ENCODE measurements at regions not wholly inside any gene's neighbourhood (a gene's known extent, or its start where the extent isn't known, plus 50 kb on each side); places are given as distances from the start of the nearest gene placed in this dataset.

DNA sequence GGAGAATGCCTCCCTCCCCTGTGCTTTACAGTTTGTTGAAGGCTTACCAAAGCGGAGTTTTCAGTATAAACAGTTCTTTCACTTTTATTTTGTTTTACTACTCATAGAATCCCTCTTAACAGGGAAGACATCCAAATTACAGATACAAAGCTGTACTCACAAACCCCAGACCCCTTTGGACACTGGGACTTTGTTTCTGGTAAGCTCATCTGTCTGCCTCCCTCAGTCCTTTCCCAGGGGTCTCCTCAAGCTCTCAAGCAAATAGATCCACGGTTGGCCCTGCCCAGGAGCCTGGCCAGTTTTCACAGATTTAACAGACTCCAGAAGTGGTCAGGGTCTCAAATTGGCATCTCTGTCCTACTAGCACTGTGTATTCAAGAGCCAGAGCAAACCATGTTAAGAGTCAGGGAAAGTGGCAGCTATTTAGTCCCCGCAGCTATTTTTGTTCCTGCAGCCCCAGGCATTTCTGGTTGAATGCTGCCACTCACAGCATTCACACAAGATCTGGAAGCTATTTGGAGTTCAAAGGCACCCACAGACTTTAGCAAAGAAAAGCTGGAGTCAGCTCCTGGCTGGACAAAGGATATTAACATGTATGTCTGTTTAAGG, 54.2 kb downstream of the TMEM100 start:
- H3K36me3 ChIP-seq (ENCODE audit: insufficient read depth, low read length), result no peaks in the 10 kb centered on the region
- no peaks in the 10 kb centered on the region for H3K4me1 ChIP-seq (ENCODE audit: control insufficient read depth, insufficient read depth, low read length, unreplicated experiment)
- H3K27me3 ChIP-seq (ENCODE audit: insufficient read depth, low read length), result peaks cover 55% of the 10 kb centered on the region
- H3K27ac ChIP-seq (ENCODE audit: low read depth, low read length), result no peak overlapping the region
- no peak overlapping the region for H3K4me3 ChIP-seq (ENCODE audit: low read depth, low read length)
- H3K79me2 ChIP-seq (ENCODE audit: control insufficient read depth, insufficient read depth, low read length, unreplicated experiment), result no peaks in the 10 kb centered on the region
- H2AFZ ChIP-seq (ENCODE audit: low read length, unreplicated experiment), result no peak overlapping the region

DNA sequence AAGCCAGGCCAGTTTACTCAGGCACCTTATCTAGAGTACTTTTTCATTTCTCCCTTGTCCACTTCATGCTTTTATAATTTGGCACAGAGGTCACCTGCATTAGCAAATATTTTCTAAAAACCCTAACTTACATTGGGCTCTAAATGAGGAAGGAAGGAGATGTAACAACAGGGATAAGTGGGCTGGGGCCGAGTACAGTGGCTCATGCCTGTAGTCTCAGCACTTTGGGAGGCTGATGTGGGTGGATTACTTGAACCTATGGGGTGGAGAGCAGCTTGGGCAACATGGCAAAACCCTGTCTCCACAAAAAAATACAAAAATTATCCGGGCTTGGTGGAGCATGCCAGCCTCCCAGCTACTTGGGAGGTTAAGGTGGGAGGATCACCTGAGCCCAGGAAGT, 55.9 kb downstream of the TMEM100 start:
- Histone ChIP-seq H3K4me3 (ENCODE audit: low read depth, low read length) (no peak overlapping the region), H3K27ac (ENCODE audit: low read depth, low read length) (no peak overlapping the region), H3K36me3 (ENCODE audit: insufficient read depth, low read length) (no peaks in the 10 kb centered on the region), H3K79me2 (ENCODE audit: control insufficient read depth, insufficient read depth, low read length, unreplicated experiment) (no peaks in the 10 kb centered on the region), H3K27me3 (ENCODE audit: insufficient read depth, low read length) (peaks cover 55% of the 10 kb centered on the region), H3K4me1 (ENCODE audit: control insufficient read depth, insufficient read depth, low read length, unreplicated experiment) (no peaks in the 10 kb centered on the region), H2AFZ (ENCODE audit: low read length, unreplicated experiment) (no peak overlapping the region)

DNA sequence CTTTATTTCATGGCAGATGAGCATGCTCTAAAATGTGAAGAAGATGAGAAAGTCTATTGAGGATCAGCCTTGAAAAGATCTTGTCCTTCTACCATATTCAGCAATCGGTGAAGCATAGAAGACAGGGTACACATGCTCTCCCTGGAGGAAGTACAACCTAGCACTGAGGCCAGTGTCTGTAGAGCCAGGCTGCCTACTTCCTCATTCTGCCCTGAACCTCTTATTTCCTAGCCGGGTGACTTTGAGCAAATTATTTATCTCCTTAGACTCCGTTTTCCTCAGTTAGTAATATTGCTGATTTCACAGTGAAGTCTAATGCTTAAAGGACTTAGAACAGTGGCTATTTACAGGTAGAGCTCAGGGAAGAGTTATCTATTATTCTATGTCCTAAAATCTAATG, 58.4 kb downstream of the TMEM100 start:
- Histone ChIP-seq H3K27me3 (ENCODE audit: insufficient read depth, low read length) (peaks cover 36% of the 10 kb centered on the region), H3K36me3 (ENCODE audit: insufficient read depth, low read length) (no peaks in the 10 kb centered on the region), H2AFZ (ENCODE audit: low read length, unreplicated experiment) (no peak overlapping the region), H3K79me2 (ENCODE audit: control insufficient read depth, insufficient read depth, low read length, unreplicated experiment) (no peaks in the 10 kb centered on the region), H3K4me3 (ENCODE audit: low read depth, low read length) (no peak overlapping the region), H3K27ac (ENCODE audit: low read depth, low read length) (no peak overlapping the region), H3K4me1 (ENCODE audit: control insufficient read depth, insufficient read depth, low read length, unreplicated experiment) (peaks cover 12% of the 10 kb centered on the region)

DNA sequence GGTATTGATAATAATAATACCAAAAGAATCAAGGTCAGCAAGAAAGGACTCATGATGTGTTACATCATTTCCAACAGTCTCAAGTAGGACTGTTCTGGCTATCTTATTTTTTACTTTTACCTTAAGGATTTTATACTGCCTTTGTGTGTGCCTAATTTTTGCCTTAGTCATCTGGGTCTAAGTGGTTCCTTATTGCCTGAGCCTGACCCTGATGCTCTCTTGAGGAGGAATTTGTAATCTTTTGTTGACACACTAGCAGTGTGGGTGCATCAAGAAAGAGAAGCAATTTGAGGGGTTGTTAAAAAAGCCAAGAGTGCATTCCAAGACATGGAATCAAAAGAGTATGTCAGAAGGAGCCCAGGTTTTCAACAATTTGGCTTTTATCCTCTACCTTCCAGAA, 59.3 kb downstream of the TMEM100 start:
- Histone ChIP-seq H3K4me1 (ENCODE audit: control insufficient read depth, insufficient read depth, low read length, unreplicated experiment) (peaks cover 12% of the 10 kb centered on the region), H3K36me3 (ENCODE audit: insufficient read depth, low read length) (no peaks in the 10 kb centered on the region), H3K79me2 (ENCODE audit: control insufficient read depth, insufficient read depth, low read length, unreplicated experiment) (no peaks in the 10 kb centered on the region), H3K4me3 (ENCODE audit: low read depth, low read length) (no peak overlapping the region), H3K27me3 (ENCODE audit: insufficient read depth, low read length) (peaks cover 27% of the 10 kb centered on the region), H3K27ac (ENCODE audit: low read depth, low read length) (no peak overlapping the region), H2AFZ (ENCODE audit: low read length, unreplicated experiment) (no peak overlapping the region)

DNA sequence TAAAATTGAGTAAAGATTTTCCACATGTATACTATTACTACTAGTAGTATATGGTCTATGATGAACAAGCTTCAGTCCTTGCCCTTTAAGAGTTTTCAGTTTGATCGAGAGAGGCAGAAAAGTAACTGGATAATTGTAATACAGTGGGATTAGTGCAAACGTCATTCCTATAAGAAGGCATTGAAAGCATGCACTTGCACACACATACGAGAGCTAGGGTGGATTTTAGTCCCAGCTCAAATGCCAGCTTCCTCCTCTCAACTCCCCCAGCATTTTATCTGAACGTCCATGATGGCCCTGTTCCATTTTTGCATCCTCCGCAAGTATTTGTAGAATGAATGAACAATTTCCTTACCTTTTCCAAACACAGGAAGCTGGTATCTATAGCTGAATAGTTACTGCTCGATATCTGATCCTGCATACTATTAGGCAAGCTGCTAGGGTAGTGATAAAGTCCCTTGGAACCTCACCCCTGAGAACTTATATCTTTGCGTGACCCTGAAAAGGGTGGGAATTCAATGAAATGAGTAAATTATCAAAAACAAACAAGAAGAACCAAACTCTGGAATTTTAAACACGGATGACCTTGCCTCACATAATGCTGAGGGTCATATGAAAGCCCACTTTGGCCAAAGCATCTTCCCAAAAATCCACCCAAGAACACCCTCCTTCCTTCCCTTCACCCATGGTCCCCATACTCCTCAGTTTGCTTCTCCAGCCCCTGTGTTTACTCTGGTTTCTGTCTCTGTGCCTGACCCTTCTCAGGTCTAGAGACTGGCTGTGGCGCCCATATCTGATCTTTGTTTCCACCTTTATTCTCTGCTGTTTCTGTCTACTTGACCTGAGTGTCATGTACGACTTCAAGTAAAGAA, 60.5 kb downstream of the TMEM100 start:
- H3K4me3 ChIP-seq (ENCODE audit: low read depth, low read length), result no peak overlapping the region

DNA sequence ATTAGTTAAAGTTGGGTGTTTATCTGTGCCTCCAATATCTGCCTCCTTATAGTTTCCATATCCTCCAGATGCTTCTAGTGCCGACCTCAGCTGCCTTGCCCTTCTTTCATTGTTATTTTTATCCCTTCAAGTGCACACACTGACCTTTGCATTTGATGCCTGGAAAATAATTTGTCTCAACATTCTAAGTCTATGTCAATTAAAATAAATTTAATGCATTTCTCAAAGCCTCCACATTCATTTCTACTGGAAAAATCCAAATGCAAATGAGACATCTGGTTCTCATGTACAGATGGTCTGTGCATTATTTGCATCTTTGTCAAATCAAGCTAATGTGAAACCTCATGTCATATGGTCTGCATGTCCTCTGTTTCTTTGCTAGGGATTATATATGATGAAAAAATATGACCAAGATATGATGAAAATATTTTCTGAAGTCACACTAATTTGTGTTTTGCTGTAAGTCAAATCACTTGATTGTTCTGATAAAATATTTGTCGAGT, 61.4 kb downstream of the TMEM100 start:
- no peaks in the 10 kb centered on the region for H3K79me2 ChIP-seq (ENCODE audit: control insufficient read depth, insufficient read depth, low read length, unreplicated experiment)
- peaks cover 17% of the 10 kb centered on the region for H3K27me3 ChIP-seq (ENCODE audit: insufficient read depth, low read length)
- no peak overlapping the region for H3K27ac ChIP-seq (ENCODE audit: low read depth, low read length)
- peaks cover 12% of the 10 kb centered on the region for H3K4me1 ChIP-seq (ENCODE audit: control insufficient read depth, insufficient read depth, low read length, unreplicated experiment)
- H3K4me3 ChIP-seq (ENCODE audit: low read depth, low read length), result no peak overlapping the region
- no peaks in the 10 kb centered on the region for H3K36me3 ChIP-seq (ENCODE audit: insufficient read depth, low read length)
- no peak overlapping the region for H2AFZ ChIP-seq (ENCODE audit: low read length, unreplicated experiment)

More for the DNA sequence above, 60.5 kb downstream of the TMEM100 start:
- H3K27ac ChIP-seq (ENCODE audit: low read depth, low read length), result no peak overlapping the region
- no peak overlapping the region for H2AFZ ChIP-seq (ENCODE audit: low read length, unreplicated experiment)
- no peaks in the 10 kb centered on the region for H3K36me3 ChIP-seq (ENCODE audit: insufficient read depth, low read length)
- peaks cover 17% of the 10 kb centered on the region for H3K27me3 ChIP-seq (ENCODE audit: insufficient read depth, low read length)
- H3K79me2 ChIP-seq (ENCODE audit: control insufficient read depth, insufficient read depth, low read length, unreplicated experiment), result no peaks in the 10 kb centered on the region
- peaks cover 12% of the 10 kb centered on the region for H3K4me1 ChIP-seq (ENCODE audit: control insufficient read depth, insufficient read depth, low read length, unreplicated experiment)

DNA sequence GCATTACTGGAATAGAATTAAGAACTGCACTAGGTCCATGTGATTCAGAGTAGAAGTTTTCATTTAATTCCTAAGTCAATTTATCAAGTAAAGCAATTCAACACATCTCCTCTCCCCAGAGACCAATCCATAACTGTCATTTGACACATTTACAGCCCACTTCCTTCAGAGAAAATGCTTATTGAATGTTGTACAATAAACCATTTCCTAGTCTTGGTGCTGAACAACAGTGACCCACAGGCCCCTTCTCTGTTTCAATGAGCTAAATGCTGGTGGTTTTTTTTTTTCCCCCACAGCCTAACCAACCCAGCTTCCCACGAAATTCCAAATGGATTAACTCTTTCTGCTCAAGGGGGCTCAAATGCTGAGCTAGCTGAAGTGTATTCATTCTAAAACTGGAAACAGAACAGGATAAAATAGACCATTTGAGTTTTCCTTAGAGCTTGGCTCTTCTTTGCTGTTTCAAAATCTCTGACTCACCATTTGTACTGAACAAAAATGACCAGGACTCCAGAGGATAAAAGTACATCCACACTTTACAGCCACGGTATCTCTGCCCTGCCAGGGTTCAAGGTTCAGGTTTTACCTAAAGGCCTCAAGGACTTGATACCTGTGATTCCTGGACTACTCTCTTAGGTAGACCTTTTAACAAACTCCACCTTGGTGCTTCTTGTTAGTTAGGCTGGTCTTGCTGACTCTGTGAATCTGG, 62.3 kb downstream of the TMEM100 start:
- Histone ChIP-seq H3K27me3 (ENCODE audit: insufficient read depth, low read length) (peaks cover 12% of the 10 kb centered on the region), H3K36me3 (ENCODE audit: insufficient read depth, low read length) (no peaks in the 10 kb centered on the region), H3K4me1 (ENCODE audit: control insufficient read depth, insufficient read depth, low read length, unreplicated experiment) (peaks cover 12% of the 10 kb centered on the region), H3K4me3 (ENCODE audit: low read depth, low read length) (no peak overlapping the region), H3K27ac (ENCODE audit: low read depth, low read length) (no peak overlapping the region), H3K79me2 (ENCODE audit: control insufficient read depth, insufficient read depth, low read length, unreplicated experiment) (no peaks in the 10 kb centered on the region), H2AFZ (ENCODE audit: low read length, unreplicated experiment) (peak overlapping the region; percentile 26)

DNA sequence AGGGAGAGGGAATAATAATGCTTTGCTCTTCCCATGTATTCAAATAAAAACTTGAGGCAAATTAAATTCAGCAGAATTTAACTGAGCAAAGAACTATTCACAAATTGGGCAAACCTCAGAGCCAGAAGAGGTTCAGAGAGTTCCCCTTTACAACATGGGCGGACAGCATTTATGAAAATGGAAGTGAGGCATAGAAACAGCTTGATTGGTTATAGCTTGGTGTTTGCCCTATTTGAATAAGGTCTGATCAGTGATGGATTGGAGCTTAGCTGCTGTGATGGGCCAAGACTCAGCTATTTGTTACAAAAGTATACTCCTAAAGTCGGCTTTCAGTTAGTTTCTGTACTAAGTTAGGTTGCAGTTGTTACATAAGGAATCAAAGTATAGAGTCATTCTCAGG, 63.0 kb downstream of the TMEM100 start:
- Histone ChIP-seq H3K36me3 (ENCODE audit: insufficient read depth, low read length) (no peaks in the 10 kb centered on the region), H3K4me3 (ENCODE audit: low read depth, low read length) (no peak overlapping the region), H3K79me2 (ENCODE audit: control insufficient read depth, insufficient read depth, low read length, unreplicated experiment) (no peaks in the 10 kb centered on the region), H2AFZ (ENCODE audit: low read length, unreplicated experiment) (no peak overlapping the region), H3K27me3 (ENCODE audit: insufficient read depth, low read length) (peaks cover 7% of the 10 kb centered on the region; the same call in 1 of the 2 replicates), H3K4me1 (ENCODE audit: control insufficient read depth, insufficient read depth, low read length, unreplicated experiment) (peaks cover 12% of the 10 kb centered on the region), H3K27ac (ENCODE audit: low read depth, low read length) (no peak overlapping the region)

DNA sequence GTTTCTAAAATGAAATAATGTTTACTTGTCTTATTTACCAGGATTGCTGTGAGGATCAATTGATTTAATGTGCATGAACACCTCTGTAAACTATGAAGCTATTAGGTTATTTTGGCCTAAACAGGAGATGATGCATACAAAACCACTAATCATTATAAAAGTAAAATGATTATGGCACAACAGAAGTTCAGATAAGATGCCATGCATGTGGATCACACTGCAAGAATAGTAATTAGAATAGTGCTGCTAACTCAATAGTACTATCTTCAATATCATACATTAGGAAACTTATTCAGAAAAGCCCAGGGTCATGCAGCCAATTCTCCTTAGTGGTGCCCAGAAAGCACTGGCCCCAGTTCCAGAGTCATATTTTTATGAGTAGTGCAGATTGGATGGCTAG, 66.9 kb downstream of the TMEM100 start:
- Histone ChIP-seq H3K4me1 (ENCODE audit: control insufficient read depth, insufficient read depth, low read length, unreplicated experiment) (peaks cover 11% of the 10 kb centered on the region), H3K27ac (ENCODE audit: low read depth, low read length) (no peak overlapping the region), H3K27me3 (ENCODE audit: insufficient read depth, low read length) (no peaks in the 10 kb centered on the region), H2AFZ (ENCODE audit: low read length, unreplicated experiment) (no peak overlapping the region), H3K4me3 (ENCODE audit: low read depth, low read length) (no peak overlapping the region), H3K36me3 (ENCODE audit: insufficient read depth, low read length) (no peaks in the 10 kb centered on the region), H3K79me2 (ENCODE audit: control insufficient read depth, insufficient read depth, low read length, unreplicated experiment) (no peaks in the 10 kb centered on the region)

DNA sequence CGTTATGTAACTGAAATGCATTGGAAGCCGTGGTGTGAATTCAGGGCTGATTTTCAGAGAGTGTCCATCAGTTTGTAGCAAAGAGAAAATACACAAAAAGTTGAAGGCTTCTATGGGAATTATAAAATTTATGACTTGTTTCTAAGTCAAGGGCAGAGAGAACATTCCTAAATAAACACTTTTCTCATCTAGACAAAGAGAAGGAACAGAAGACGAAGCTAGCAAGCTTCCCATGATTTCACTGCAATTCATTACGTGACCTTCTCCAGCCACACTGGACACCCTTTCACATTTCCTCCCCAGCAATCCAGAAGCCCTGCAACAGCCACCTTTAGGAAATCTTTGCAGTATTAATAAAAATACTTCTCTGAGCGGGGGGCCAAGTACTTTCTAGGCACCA, 67.8 kb downstream of the TMEM100 start:
- no peak overlapping the region for H3K4me3 ChIP-seq (ENCODE audit: low read depth, low read length)
- no peak overlapping the region for H3K27ac ChIP-seq (ENCODE audit: low read depth, low read length)
- H2AFZ ChIP-seq (ENCODE audit: low read length, unreplicated experiment), result no peak overlapping the region
- H3K27me3 ChIP-seq (ENCODE audit: insufficient read depth, low read length), result no peaks in the 10 kb centered on the region
- H3K36me3 ChIP-seq (ENCODE audit: insufficient read depth, low read length), result no peaks in the 10 kb centered on the region
- peaks cover 2% of the 10 kb centered on the region for H3K4me1 ChIP-seq (ENCODE audit: control insufficient read depth, insufficient read depth, low read length, unreplicated experiment)
- no peaks in the 10 kb centered on the region for H3K79me2 ChIP-seq (ENCODE audit: control insufficient read depth, insufficient read depth, low read length, unreplicated experiment)

All from ACC112 (cell line).